Body of pancreas (tissue), 4 donors: ENCODE measurements at regions not wholly inside any gene's neighbourhood (a gene's known extent, or its start where the extent isn't known, plus 50 kb on each side); places are given as distances from the start of the nearest gene placed in this dataset.

Experiments
- CTCF ChIP-seq, 7 experiments: fragments of 450-650 bp in 4 of 7; fragments of 200-600 bp in 3 of 7; sonication (generic) in 3 of 7; IDR thresholded peaks; one replicate each; pipeline ENCODE4 v1.5.1; 2016 to 2019; ENCODE audit warnings: antibody characterized with exemption in 7 of 7
- POLR2A ChIP-seq, 3 donors: fragments of 450-650 bp; IDR thresholded peaks; one replicate each; pipeline ENCODE4 v1.6.1; 2016; ENCODE audit warnings: antibody characterized with exemption in 3 of 3, mild to moderate bottlenecking in 2 of 3

GRCh38 chr3:16668776-16669545 lies 63.7 kb upstream of the DAZL start:
- TF ChIP-seq CTCF (IDR thresholded peaks at IDR 0.05) (no peak), POLR2A (IDR thresholded peaks at IDR 0.05) (no peak)
